ENCODE measurements at regions not wholly inside any gene's neighbourhood (a gene's known extent, or its start where the extent isn't known, plus 50 kb on each side); places are given as distances from the start of the nearest gene placed in this dataset.

DNA sequence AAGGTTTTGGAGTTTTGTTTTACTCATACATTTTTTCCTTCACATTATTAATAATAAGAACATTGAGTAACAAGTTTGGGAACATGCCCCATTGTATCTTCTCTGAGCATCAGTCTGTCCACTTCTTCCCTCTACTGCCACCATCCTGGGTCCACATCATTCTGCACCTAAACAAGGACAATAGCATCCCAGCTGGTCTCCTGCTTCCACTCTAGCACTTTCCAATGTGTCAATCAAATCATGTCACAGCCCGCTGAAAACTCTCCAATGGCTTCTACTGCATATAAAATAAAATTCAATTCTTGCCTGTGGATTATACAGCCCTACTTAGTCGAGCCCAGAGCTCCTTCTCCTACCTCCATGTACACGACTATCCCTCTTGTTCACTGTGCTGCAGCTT lies 66.8 kb upstream of the RBPJ start:
- TF ChIP-seq POLR2A (IDR thresholded peaks at IDR 0.05; ENCODE audit: low read length) = no peak
- no peak for TF ChIP-seq GATA1 (IDR thresholded peaks at IDR 0.05; ENCODE audit: low read depth, low read length)

Data from erythroblast (primary cell).